ENCODE measurements at regions not wholly inside any gene's neighbourhood (a gene's known extent, or its start where the extent isn't known, plus 50 kb on each side); places are given as distances from the start of the nearest gene placed in this dataset.

- TF ChIP-seq EZH2 (IDR thresholded peaks at IDR 0.05) (no peak), POLR2AphosphoS5 (IDR thresholded peaks at IDR 0.05; ENCODE audit: borderline replicate concordance, low read depth, low read length) (no peak), FOXP2 (optimal IDR thresholded peaks at IDR 0.05; ENCODE audit: control extremely low read depth, extremely low read length, insufficient read depth) (no peak)
Measured at GRCh38 chr14:39972704-39973103, 540.5 kb upstream of the FBXO33 start.
